ENCODE measurements at regions not wholly inside any gene's neighbourhood (a gene's known extent, or its start where the extent isn't known, plus 50 kb on each side); places are given as distances from the start of the nearest gene placed in this dataset.

- no peak overlapping the region for H3K27ac ChIP-seq
- no peaks in the 10 kb centered on the region for H3K79me2 ChIP-seq
- no peaks in the 10 kb centered on the region for H3K27me3 ChIP-seq
- H4K20me1 ChIP-seq (ENCODE audit: insufficient read depth, poor library complexity, severe bottlenecking): no peaks in the 10 kb centered on the region
- H3K4me1 ChIP-seq (ENCODE audit: insufficient read depth): no peaks in the 10 kb centered on the region
- DNase-seq (ENCODE audit: low spot score): no peak
- WGBS (ENCODE audit: low lambda C conversion rate, missing lambda C conversion rate): 63% methylated on average over 3 of the region's 3 CpGs
- no peaks in the 10 kb centered on the region for H3K36me3 ChIP-seq (replicated peaks; ENCODE audit: insufficient read depth, low read depth)
- no peaks in the 10 kb centered on the region for H3K9me3 ChIP-seq (ENCODE audit: low read depth)
- H3K4me2 ChIP-seq: no peak overlapping the region
- no peaks in the 10 kb centered on the region for H3K9me2 ChIP-seq (replicated peaks; ENCODE audit: insufficient read depth)
- no peak overlapping the region for H3K4me3 ChIP-seq
- no peak overlapping the region for H2AFZ ChIP-seq
- TF ChIP-seq EZH2phosphoT487 (IDR thresholded peaks at IDR 0.05; ENCODE audit: low read depth, severe bottlenecking, unreplicated experiment): no peak
Observed at GRCh38 chr13:36559375-36559774, 114.4 kb upstream of the SERTM1 start.

GRCh38 chr13:36567485-36567884 lies 106.3 kb upstream of the SERTM1 start:
- no peaks in the 10 kb centered on the region for H3K36me3 ChIP-seq (replicated peaks; ENCODE audit: insufficient read depth, low read depth)
- H3K4me2 ChIP-seq: no peak overlapping the region
- TF ChIP-seq EZH2 (IDR thresholded peaks at IDR 0.05; ENCODE audit: borderline replicate concordance) (no peak), CTCF (IDR thresholded peaks at IDR 0.05; ENCODE audit: poor library complexity) (no peak), EZH2phosphoT487 (IDR thresholded peaks at IDR 0.05; ENCODE audit: low read depth, severe bottlenecking, unreplicated experiment) (no peak)
- H3K27me3 ChIP-seq: no peaks in the 10 kb centered on the region
- H3K4me1 ChIP-seq (ENCODE audit: insufficient read depth): no peaks in the 10 kb centered on the region
- no peak for DNase-seq (ENCODE audit: low spot score)
- H3K9me3 ChIP-seq (ENCODE audit: low read depth): no peaks in the 10 kb centered on the region
- no peaks in the 10 kb centered on the region for H3K9me2 ChIP-seq (replicated peaks; ENCODE audit: insufficient read depth)
- no peak overlapping the region for H3K27ac ChIP-seq
- no peaks in the 10 kb centered on the region for H3K79me2 ChIP-seq
- no peak overlapping the region for H2AFZ ChIP-seq
- 91% methylated on average over 5 of the region's 5 CpGs for WGBS (ENCODE audit: low lambda C conversion rate, missing lambda C conversion rate)
- no peaks in the 10 kb centered on the region for H4K20me1 ChIP-seq (ENCODE audit: insufficient read depth, poor library complexity, severe bottlenecking)
- no peak overlapping the region for H3K4me3 ChIP-seq

GRCh38 chr13:36570489-36570888 lies 103.3 kb upstream of the SERTM1 start:
- WGBS (ENCODE audit: low lambda C conversion rate, missing lambda C conversion rate): 84% methylated on average over 2 of the region's 2 CpGs
- TF ChIP-seq EZH2 (IDR thresholded peaks at IDR 0.05; ENCODE audit: borderline replicate concordance) (no peak), CTCF (IDR thresholded peaks at IDR 0.05; ENCODE audit: poor library complexity) (no peak), EZH2phosphoT487 (IDR thresholded peaks at IDR 0.05; ENCODE audit: low read depth, severe bottlenecking, unreplicated experiment) (no peak)
- H3K79me2 ChIP-seq: no peaks in the 10 kb centered on the region

GRCh38 chr13:36571444-36571843 lies 102.4 kb upstream of the SERTM1 start:
- H3K36me3 ChIP-seq (replicated peaks; ENCODE audit: insufficient read depth, low read depth): no peaks in the 10 kb centered on the region
- WGBS (ENCODE audit: low lambda C conversion rate, missing lambda C conversion rate): 37% methylated on average over 2 of the region's 2 CpGs

More at GRCh38 chr13:36570489-36570888, 103.3 kb upstream of the SERTM1 start:
- Histone ChIP-seq H3K27ac (no peak overlapping the region), H2AFZ (no peak overlapping the region), H3K4me2 (no peak overlapping the region), H3K36me3 (replicated peaks; ENCODE audit: insufficient read depth, low read depth) (no peaks in the 10 kb centered on the region), H3K4me3 (no peak overlapping the region), H3K27me3 (no peaks in the 10 kb centered on the region), H3K9me2 (replicated peaks; ENCODE audit: insufficient read depth) (no peaks in the 10 kb centered on the region), H3K4me1 (ENCODE audit: insufficient read depth) (no peaks in the 10 kb centered on the region), H3K9me3 (ENCODE audit: low read depth) (no peaks in the 10 kb centered on the region), H4K20me1 (ENCODE audit: insufficient read depth, poor library complexity, severe bottlenecking) (no peaks in the 10 kb centered on the region)
- DNase-seq (ENCODE audit: low spot score): no peak

More at GRCh38 chr13:36571444-36571843, 102.4 kb upstream of the SERTM1 start:
- TF ChIP-seq CTCF (IDR thresholded peaks at IDR 0.05; ENCODE audit: poor library complexity) (no peak), EZH2 (IDR thresholded peaks at IDR 0.05; ENCODE audit: borderline replicate concordance) (no peak), EZH2phosphoT487 (IDR thresholded peaks at IDR 0.05; ENCODE audit: low read depth, severe bottlenecking, unreplicated experiment) (no peak)
- no peaks in the 10 kb centered on the region for H3K9me2 ChIP-seq (replicated peaks; ENCODE audit: insufficient read depth)
- H3K27ac ChIP-seq: no peak overlapping the region
- no peak for DNase-seq (ENCODE audit: low spot score)
- H3K79me2 ChIP-seq: no peaks in the 10 kb centered on the region
- H3K4me2 ChIP-seq: no peak overlapping the region
- no peak overlapping the region for H3K4me3 ChIP-seq
- no peaks in the 10 kb centered on the region for H4K20me1 ChIP-seq (ENCODE audit: insufficient read depth, poor library complexity, severe bottlenecking)
- H3K27me3 ChIP-seq: no peaks in the 10 kb centered on the region
- no peaks in the 10 kb centered on the region for H3K9me3 ChIP-seq (ENCODE audit: low read depth)
- H2AFZ ChIP-seq: no peak overlapping the region
- no peaks in the 10 kb centered on the region for H3K4me1 ChIP-seq (ENCODE audit: insufficient read depth)
